Body of pancreas (tissue), 4 donors: ENCODE measurements at regions not wholly inside any gene's neighbourhood (a gene's known extent, or its start where the extent isn't known, plus 50 kb on each side); places are given as distances from the start of the nearest gene placed in this dataset.

Source experiments
- CTCF ChIP-seq, 7 experiments: fragments of 450-650 bp in 4 of 7; fragments of 200-600 bp in 3 of 7; sonication (generic) in 3 of 7; IDR thresholded peaks; one replicate each; pipeline ENCODE4 v1.5.1; 2016 to 2019; ENCODE audit warnings: antibody characterized with exemption in 7 of 7
- POLR2A ChIP-seq, 3 donors: fragments of 450-650 bp; IDR thresholded peaks; one replicate each; pipeline ENCODE4 v1.6.1; 2016; ENCODE audit warnings: antibody characterized with exemption in 3 of 3, mild to moderate bottlenecking in 2 of 3

- no peak for TF ChIP-seq CTCF (IDR thresholded peaks at IDR 0.05)
- TF ChIP-seq POLR2A (IDR thresholded peaks at IDR 0.05), result no peak
Observed at GRCh38 chr12:96085475-96085874, 50.1 kb upstream of the LTA4H start.
